Mesenchymal stem cell (in vitro differentiated cells and primary cell): ENCODE measurements at regions not wholly inside any gene's neighbourhood (a gene's known extent, or its start where the extent isn't known, plus 50 kb on each side); places are given as distances from the start of the nearest gene placed in this dataset.

Source experiments
- DNase-seq: peaks from one replicate; pipeline ENCODE4 v3.0.0-alpha.2; 2013
- H2AFZ ChIP-seq: one replicate; pipeline ENCODE4 v1.6.1; 2013; ENCODE audit warnings: low read depth, mild to moderate bottlenecking, control low read depth, inconsistent platforms, low read length, moderate library complexity
- H2AK5ac ChIP-seq: 2 replicates; pipeline ENCODE4 v1.6.1; 2013; ENCODE audit warnings: low read length, moderate library complexity, mild to moderate bottlenecking, inconsistent platforms; ENCODE audit not compliant: severe bottlenecking
- H2BK120ac ChIP-seq: one replicate; pipeline ENCODE4 v1.6.1; 2013; ENCODE audit warnings: low read depth, mild to moderate bottlenecking, inconsistent platforms, low read length, moderate library complexity
- H2BK12ac ChIP-seq, 2 experiments: one replicate each; pipeline ENCODE4 v1.6.1; 2013; ENCODE audit warnings: inconsistent platforms in 2 of 2, low read length in 2 of 2, mild to moderate bottlenecking in 2 of 2, moderate library complexity in 2 of 2, control low read depth in 1 of 2
- H2BK15ac ChIP-seq: one replicate; pipeline ENCODE4 v1.6.1; 2013; ENCODE audit warnings: mild to moderate bottlenecking, low read depth, inconsistent platforms; ENCODE audit not compliant: poor library complexity, severe bottlenecking
- H2BK5ac ChIP-seq: 2 replicates; pipeline ENCODE4 v1.6.1; 2013; ENCODE audit warnings: low read depth, mild to moderate bottlenecking, low read length, control low read depth, inconsistent platforms; ENCODE audit not compliant: poor library complexity, severe bottlenecking
- H3K14ac ChIP-seq, 2 experiments: one replicate each; pipeline ENCODE4 v1.6.1; 2013; ENCODE audit warnings: inconsistent platforms in 2 of 2, low read length in 2 of 2, control low read depth in 1 of 2, mild to moderate bottlenecking in 1 of 2, moderate library complexity in 1 of 2
- H3K18ac ChIP-seq, 2 experiments: one replicate each; pipeline ENCODE4 v1.6.1; 2013; ENCODE audit warnings: inconsistent platforms in 2 of 2, low read length in 2 of 2, control low read depth in 1 of 2, low read depth in 1 of 2, mild to moderate bottlenecking in 1 of 2
- H3K23ac ChIP-seq, 2 experiments: one replicate each; pipeline ENCODE4 v1.6.1; 2013; ENCODE audit warnings: inconsistent platforms in 2 of 2, low read length in 2 of 2, mild to moderate bottlenecking in 2 of 2, moderate library complexity in 2 of 2, control low read depth in 1 of 2
- H3K27ac ChIP-seq: 2 replicates; pipeline ENCODE4 v1.5.1; 2013; ENCODE audit warnings: mild to moderate bottlenecking, moderate library complexity, low read length, control low read depth, inconsistent platforms; ENCODE audit not compliant: poor library complexity, severe bottlenecking
- H3K27me3 ChIP-seq, 2 experiments: 2 replicates each; pipeline versions ENCODE4 v1.6.1 to v1.7.0; 2013; ENCODE audit warnings: low read length in 2 of 2, mild to moderate bottlenecking in 2 of 2, moderate library complexity in 2 of 2, control low read depth in 1 of 2, inconsistent platforms in 1 of 2; ENCODE audit not compliant: control insufficient read depth in 1 of 2, insufficient read depth in 1 of 2
- H3K36me3 ChIP-seq, 2 experiments: 2 replicates each; pipeline versions ENCODE4 v1.6.1 to v1.7.0; 2013; ENCODE audit warnings: low read length in 2 of 2, control low read depth in 1 of 2, inconsistent platforms in 1 of 2, low read depth in 1 of 2, mild to moderate bottlenecking in 1 of 2; ENCODE audit not compliant: insufficient read depth in 2 of 2, control insufficient read depth in 1 of 2
- H3K4ac ChIP-seq, 2 experiments: one replicate each; pipeline ENCODE4 v1.6.1; 2013; ENCODE audit warnings: inconsistent platforms in 2 of 2, low read length in 2 of 2, mild to moderate bottlenecking in 2 of 2, moderate library complexity in 2 of 2, control low read depth in 1 of 2, low read depth in 1 of 2
- H3K4me1 ChIP-seq: 2 replicates; pipeline ENCODE4 v1.6.1; 2013; ENCODE audit warnings: low read depth, low read length, control low read depth; ENCODE audit not compliant: control insufficient read depth, insufficient read depth
- H3K4me2 ChIP-seq: 2 replicates; pipeline ENCODE4 v1.6.1; 2013; ENCODE audit warnings: low read length, mild to moderate bottlenecking, inconsistent platforms; ENCODE audit not compliant: poor library complexity, severe bottlenecking
- H3K4me3 ChIP-seq, 2 experiments: 2 replicates each; pipeline versions ENCODE4 v1.5.1 to v1.7.0; 2013; ENCODE audit warnings: low read length in 2 of 2, mild to moderate bottlenecking in 2 of 2, control low read depth in 1 of 2, low read depth in 1 of 2; ENCODE audit not compliant: insufficient read depth in 1 of 2
- H3K79me1 ChIP-seq: replicated peaks from 2 replicates; pipeline ENCODE4 v1.6.1; 2013; ENCODE audit warnings: mild to moderate bottlenecking, control low read depth, low read length, inconsistent platforms; ENCODE audit not compliant: poor library complexity, severe bottlenecking
- H3K9ac ChIP-seq: 2 replicates; pipeline ENCODE4 v1.7.0; 2013; ENCODE audit warnings: mild to moderate bottlenecking, low read length, moderate library complexity
- H3K9me3 ChIP-seq: 2 replicates; pipeline ENCODE4 v1.7.0; 2013; ENCODE audit warnings: mild to moderate bottlenecking, low read length; ENCODE audit not compliant: control insufficient read depth
- H4K8ac ChIP-seq: one replicate; pipeline ENCODE4 v1.6.1; 2013; ENCODE audit warnings: inconsistent platforms, mild to moderate bottlenecking, low read length, moderate library complexity
- H4K91ac ChIP-seq: one replicate; pipeline ENCODE4 v1.6.1; 2013; ENCODE audit warnings: mild to moderate bottlenecking, low read length, inconsistent platforms
- WGBS: methylation state at CpG from one replicate; pipeline ENCODE4 v1.1.7; 2013; ENCODE audit warnings: mixed read lengths; 5-methylcytosine and 5-hydroxymethylcytosine counted together

DNA sequence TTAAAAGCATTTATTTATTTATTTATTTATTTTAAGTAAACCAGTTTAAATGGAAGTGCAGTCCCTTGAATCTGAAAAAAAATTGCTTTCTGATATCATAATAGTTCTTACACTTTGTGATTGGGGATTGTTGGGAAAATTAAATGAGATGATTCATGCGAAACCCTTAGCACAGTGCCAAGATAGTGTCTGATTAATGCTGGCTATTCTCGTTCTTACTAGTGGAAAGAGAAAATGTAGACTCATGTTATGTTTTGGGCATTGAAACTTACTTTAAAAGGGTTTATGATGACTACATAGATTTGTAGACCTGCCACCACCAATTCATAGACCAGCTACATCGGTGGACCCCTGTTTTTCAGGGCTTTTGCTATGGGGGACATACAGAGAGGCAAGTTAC is 229.2 kb upstream of the ZFP64 start:
- Histone ChIP-seq H3K27me3 (no peaks in the 10 kb centered on the region), H3K4me2 (no peak overlapping the region), H2BK120ac (no peak overlapping the region), H2BK12ac (peak overlapping the region in 1 of 2 experiments; percentile 48), H4K8ac (no peak overlapping the region), H3K18ac (no peak overlapping the region), H3K9ac (peak overlapping the region; percentile 21), H3K4me1 (peaks cover 1% of the 10 kb centered on the region), H2AFZ (no peak overlapping the region), H2BK5ac (no peak overlapping the region), H3K4me3 (no peak overlapping the region), H3K27ac (no peak overlapping the region), H3K9me3 (peaks cover 12% of the 10 kb centered on the region), H2AK5ac (no peak overlapping the region), H3K23ac (no peak overlapping the region), H3K4ac (peak overlapping the region in 1 of 2 experiments; percentile 25), H2BK15ac (no peak overlapping the region), H3K14ac (no peak overlapping the region), H3K36me3 (no peaks in the 10 kb centered on the region), H4K91ac (peak overlapping the region; percentile 68), H3K79me1 (no peaks in the 10 kb centered on the region)
- 100% methylated on average over 3 of the region's 3 CpGs for WGBS
- DNase-seq: no peak

GRCh38 chr20:52419205-52419604 is 227.6 kb upstream of the ZFP64 start:
- Histone ChIP-seq H4K91ac (no peak overlapping the region), H2AFZ (no peak overlapping the region), H3K27ac (no peak overlapping the region), H4K8ac (no peak overlapping the region), H3K14ac (no peak overlapping the region), H3K4me2 (no peak overlapping the region), H3K18ac (no peak overlapping the region), H2BK12ac (no peak overlapping the region), H3K4me3 (no peak overlapping the region), H3K36me3 (no peaks in the 10 kb centered on the region), H3K9me3 (peaks cover 12% of the 10 kb centered on the region), H3K79me1 (no peaks in the 10 kb centered on the region), H2BK120ac (no peak overlapping the region), H2BK5ac (no peak overlapping the region), H2AK5ac (no peak overlapping the region), H3K4ac (no peak overlapping the region), H2BK15ac (no peak overlapping the region), H3K4me1 (peaks cover 1% of the 10 kb centered on the region), H3K9ac (no peak overlapping the region), H3K23ac (no peak overlapping the region), H3K27me3 (no peaks in the 10 kb centered on the region)
- 50% methylated on average over 1 of the region's 2 CpGs for WGBS
- DNase-seq: no peak

GRCh38 chr20:52416953-52417352 is 225.4 kb upstream of the ZFP64 start:
- Histone ChIP-seq H3K9me3 (peaks cover 20% of the 10 kb centered on the region), H3K14ac (no peak overlapping the region), H4K8ac (no peak overlapping the region), H2BK5ac (no peak overlapping the region), H3K4me3 (no peak overlapping the region), H2AFZ (no peak overlapping the region), H2BK12ac (no peak overlapping the region), H3K4me1 (no peaks in the 10 kb centered on the region), H3K23ac (no peak overlapping the region), H3K27ac (no peak overlapping the region), H3K4ac (no peak overlapping the region), H2BK15ac (no peak overlapping the region), H4K91ac (no peak overlapping the region), H3K18ac (no peak overlapping the region), H2BK120ac (no peak overlapping the region), H2AK5ac (no peak overlapping the region), H3K27me3 (no peaks in the 10 kb centered on the region), H3K36me3 (no peaks in the 10 kb centered on the region), H3K79me1 (no peaks in the 10 kb centered on the region), H3K9ac (no peak overlapping the region), H3K4me2 (no peak overlapping the region)
- DNase-seq: no peak
- 88% methylated on average over 1 of the region's 2 CpGs for WGBS

GRCh38 chr20:52411611-52412010 is 220.0 kb upstream of the ZFP64 start:
- no peak overlapping the region for H3K9ac ChIP-seq
- no peak overlapping the region for H3K4me2 ChIP-seq
- no peaks in the 10 kb centered on the region for H3K27me3 ChIP-seq
- H2BK5ac ChIP-seq: no peak overlapping the region
- H3K36me3 ChIP-seq: no peaks in the 10 kb centered on the region
- no peak overlapping the region for H3K14ac ChIP-seq
- H3K79me1 ChIP-seq: no peaks in the 10 kb centered on the region
- peak overlapping the region; percentile 34 to 52 for H3K18ac ChIP-seq
- H2AFZ ChIP-seq: no peak overlapping the region
- no peak overlapping the region for H3K23ac ChIP-seq
- DNase-seq: no peak
- no peak overlapping the region for H3K27ac ChIP-seq
- H3K4me3 ChIP-seq: no peak overlapping the region
- no peak overlapping the region for H2BK15ac ChIP-seq
- no peak overlapping the region for H2BK120ac ChIP-seq
- no peak overlapping the region for H4K8ac ChIP-seq
- H2AK5ac ChIP-seq: no peak overlapping the region
- H2BK12ac ChIP-seq: no peak overlapping the region
- no peak overlapping the region for H4K91ac ChIP-seq
- H3K4me1 ChIP-seq: no peaks in the 10 kb centered on the region
- H3K9me3 ChIP-seq: peaks cover 8% of the 10 kb centered on the region
- no peak overlapping the region for H3K4ac ChIP-seq
- WGBS: 100% methylated on average over 1 of the region's 1 CpG
